H1 (cell line): ENCODE measurements at regions not wholly inside any gene's neighbourhood (a gene's known extent, or its start where the extent isn't known, plus 50 kb on each side); places are given as distances from the start of the nearest gene placed in this dataset.

ENCODE experiments used
- CREB1 ChIP-seq: IDR thresholded peaks from 2 replicates; pipeline ENCODE4 v1.6.1; 2012; ENCODE audit warnings: inconsistent platforms
- EGR1 ChIP-seq: IDR thresholded peaks from 2 replicates; pipeline ENCODE4 v1.6.1; 2011; ENCODE audit warnings: low read depth, low read length, borderline replicate concordance
- NANOG ChIP-seq: IDR thresholded peaks from 2 replicates; pipeline ENCODE4 v1.6.1; 2011; ENCODE audit warnings: low read length, low read depth, mild to moderate bottlenecking, inconsistent platforms; ENCODE audit not compliant: insufficient read depth, poor library complexity, severe bottlenecking
- NRF1 ChIP-seq: IDR thresholded peaks from 2 replicates; pipeline ENCODE4 v1.6.1; 2011; ENCODE audit warnings: mild to moderate bottlenecking, low read depth, low read length, improper control_type of control experiment
- POLR2A ChIP-seq, 2 experiments: IDR thresholded peaks; 1 replicate in 1 of 2; 2 replicates in 1 of 2; pipeline ENCODE4 v1.6.1; 2011; ENCODE audit warnings: low read depth in 2 of 2, low read length in 2 of 2, mild to moderate bottlenecking in 2 of 2; ENCODE audit errors: control extremely low read depth in 1 of 2
- RBBP5 ChIP-seq: IDR thresholded peaks from 2 replicates; pipeline ENCODE4 v1.7.1; 2012; ENCODE audit warnings: low read depth, mild to moderate bottlenecking, inconsistent platforms, low read length, moderate library complexity, borderline replicate concordance
- SAP30 ChIP-seq: fragments of 300-600 bp; sonication (generic); IDR thresholded peaks from 2 replicates; pipeline ENCODE4 v1.7.1; 2012; ENCODE audit warnings: low read length, moderate library complexity, mild to moderate bottlenecking, inconsistent platforms; ENCODE audit not compliant: insufficient read depth, insufficient replicate concordance
- SP1 ChIP-seq: IDR thresholded peaks from 2 replicates; pipeline ENCODE4 v1.6.1; 2011; ENCODE audit warnings: low read depth, low read length
- TF ChIP-seq, protein P1 (sequence below): fragments of 300-600 bp; sonication (generic); IDR thresholded peaks from 2 replicates; pipeline ENCODE4 v1.7.1; 2012; ENCODE audit warnings: low read length, moderate library complexity, mild to moderate bottlenecking, inconsistent platforms; ENCODE audit not compliant: insufficient replicate concordance

DNA sequence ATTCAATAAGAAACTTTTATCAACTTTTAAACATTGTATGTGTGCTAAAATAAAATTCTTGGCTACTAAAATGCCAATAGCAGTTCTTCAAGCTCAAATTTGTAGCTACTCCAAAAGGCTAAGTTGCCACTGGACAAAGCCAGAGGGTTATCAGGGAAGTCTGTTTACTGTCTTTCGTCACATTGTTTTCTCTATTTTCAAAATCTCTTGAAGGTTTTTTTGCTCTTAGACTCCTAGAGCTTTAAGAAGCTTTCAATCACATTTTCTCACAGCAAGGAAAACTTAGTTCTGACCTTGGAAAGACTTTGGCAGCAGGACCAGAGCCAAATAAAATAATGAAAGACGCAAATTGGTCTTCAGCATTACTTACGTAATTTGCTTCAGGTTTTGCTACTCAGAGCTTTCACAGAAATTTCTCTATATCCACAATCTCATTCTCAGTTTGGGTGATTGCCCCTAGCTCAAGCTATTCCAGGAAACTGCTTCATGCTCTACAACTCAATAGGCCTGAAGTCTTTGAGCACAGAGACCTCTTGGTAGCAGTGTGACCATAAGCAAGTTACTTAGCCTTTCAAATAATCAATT lies 257.7 kb downstream of the GABRG2 start (continued):
- TF ChIP-seq, protein P1, sequence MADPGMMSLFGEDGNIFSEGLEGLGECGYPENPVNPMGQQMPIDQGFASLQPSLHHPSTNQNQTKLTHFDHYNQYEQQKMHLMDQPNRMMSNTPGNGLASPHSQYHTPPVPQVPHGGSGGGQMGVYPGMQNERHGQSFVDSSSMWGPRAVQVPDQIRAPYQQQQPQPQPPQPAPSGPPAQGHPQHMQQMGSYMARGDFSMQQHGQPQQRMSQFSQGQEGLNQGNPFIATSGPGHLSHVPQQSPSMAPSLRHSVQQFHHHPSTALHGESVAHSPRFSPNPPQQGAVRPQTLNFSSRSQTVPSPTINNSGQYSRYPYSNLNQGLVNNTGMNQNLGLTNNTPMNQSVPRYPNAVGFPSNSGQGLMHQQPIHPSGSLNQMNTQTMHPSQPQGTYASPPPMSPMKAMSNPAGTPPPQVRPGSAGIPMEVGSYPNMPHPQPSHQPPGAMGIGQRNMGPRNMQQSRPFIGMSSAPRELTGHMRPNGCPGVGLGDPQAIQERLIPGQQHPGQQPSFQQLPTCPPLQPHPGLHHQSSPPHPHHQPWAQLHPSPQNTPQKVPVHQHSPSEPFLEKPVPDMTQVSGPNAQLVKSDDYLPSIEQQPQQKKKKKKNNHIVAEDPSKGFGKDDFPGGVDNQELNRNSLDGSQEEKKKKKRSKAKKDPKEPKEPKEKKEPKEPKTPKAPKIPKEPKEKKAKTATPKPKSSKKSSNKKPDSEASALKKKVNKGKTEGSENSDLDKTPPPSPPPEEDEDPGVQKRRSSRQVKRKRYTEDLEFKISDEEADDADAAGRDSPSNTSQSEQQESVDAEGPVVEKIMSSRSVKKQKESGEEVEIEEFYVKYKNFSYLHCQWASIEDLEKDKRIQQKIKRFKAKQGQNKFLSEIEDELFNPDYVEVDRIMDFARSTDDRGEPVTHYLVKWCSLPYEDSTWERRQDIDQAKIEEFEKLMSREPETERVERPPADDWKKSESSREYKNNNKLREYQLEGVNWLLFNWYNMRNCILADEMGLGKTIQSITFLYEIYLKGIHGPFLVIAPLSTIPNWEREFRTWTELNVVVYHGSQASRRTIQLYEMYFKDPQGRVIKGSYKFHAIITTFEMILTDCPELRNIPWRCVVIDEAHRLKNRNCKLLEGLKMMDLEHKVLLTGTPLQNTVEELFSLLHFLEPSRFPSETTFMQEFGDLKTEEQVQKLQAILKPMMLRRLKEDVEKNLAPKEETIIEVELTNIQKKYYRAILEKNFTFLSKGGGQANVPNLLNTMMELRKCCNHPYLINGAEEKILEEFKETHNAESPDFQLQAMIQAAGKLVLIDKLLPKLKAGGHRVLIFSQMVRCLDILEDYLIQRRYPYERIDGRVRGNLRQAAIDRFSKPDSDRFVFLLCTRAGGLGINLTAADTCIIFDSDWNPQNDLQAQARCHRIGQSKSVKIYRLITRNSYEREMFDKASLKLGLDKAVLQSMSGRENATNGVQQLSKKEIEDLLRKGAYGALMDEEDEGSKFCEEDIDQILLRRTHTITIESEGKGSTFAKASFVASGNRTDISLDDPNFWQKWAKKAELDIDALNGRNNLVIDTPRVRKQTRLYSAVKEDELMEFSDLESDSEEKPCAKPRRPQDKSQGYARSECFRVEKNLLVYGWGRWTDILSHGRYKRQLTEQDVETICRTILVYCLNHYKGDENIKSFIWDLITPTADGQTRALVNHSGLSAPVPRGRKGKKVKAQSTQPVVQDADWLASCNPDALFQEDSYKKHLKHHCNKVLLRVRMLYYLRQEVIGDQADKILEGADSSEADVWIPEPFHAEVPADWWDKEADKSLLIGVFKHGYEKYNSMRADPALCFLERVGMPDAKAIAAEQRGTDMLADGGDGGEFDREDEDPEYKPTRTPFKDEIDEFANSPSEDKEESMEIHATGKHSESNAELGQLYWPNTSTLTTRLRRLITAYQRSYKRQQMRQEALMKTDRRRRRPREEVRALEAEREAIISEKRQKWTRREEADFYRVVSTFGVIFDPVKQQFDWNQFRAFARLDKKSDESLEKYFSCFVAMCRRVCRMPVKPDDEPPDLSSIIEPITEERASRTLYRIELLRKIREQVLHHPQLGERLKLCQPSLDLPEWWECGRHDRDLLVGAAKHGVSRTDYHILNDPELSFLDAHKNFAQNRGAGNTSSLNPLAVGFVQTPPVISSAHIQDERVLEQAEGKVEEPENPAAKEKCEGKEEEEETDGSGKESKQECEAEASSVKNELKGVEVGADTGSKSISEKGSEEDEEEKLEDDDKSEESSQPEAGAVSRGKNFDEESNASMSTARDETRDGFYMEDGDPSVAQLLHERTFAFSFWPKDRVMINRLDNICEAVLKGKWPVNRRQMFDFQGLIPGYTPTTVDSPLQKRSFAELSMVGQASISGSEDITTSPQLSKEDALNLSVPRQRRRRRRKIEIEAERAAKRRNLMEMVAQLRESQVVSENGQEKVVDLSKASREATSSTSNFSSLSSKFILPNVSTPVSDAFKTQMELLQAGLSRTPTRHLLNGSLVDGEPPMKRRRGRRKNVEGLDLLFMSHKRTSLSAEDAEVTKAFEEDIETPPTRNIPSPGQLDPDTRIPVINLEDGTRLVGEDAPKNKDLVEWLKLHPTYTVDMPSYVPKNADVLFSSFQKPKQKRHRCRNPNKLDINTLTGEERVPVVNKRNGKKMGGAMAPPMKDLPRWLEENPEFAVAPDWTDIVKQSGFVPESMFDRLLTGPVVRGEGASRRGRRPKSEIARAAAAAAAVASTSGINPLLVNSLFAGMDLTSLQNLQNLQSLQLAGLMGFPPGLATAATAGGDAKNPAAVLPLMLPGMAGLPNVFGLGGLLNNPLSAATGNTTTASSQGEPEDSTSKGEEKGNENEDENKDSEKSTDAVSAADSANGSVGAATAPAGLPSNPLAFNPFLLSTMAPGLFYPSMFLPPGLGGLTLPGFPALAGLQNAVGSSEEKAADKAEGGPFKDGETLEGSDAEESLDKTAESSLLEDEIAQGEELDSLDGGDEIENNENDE = no peak
- no peak for TF ChIP-seq RBBP5
- TF ChIP-seq SP1 = no peak
- no peak for TF ChIP-seq SAP30
- TF ChIP-seq NANOG = no peak
- TF ChIP-seq NRF1 = no peak
- no peak for TF ChIP-seq CREB1
- TF ChIP-seq POLR2A (IDR thresholded peaks at IDR 0.05; ENCODE audit: control extremely low read depth in 1 of 2, low read depth in 2 of 2, low read length in 2 of 2) = no peak
- no peak for TF ChIP-seq EGR1
